Fibroblast of mammary gland (primary cell): ENCODE measurements at regions not wholly inside any gene's neighbourhood (a gene's known extent, or its start where the extent isn't known, plus 50 kb on each side); places are given as distances from the start of the nearest gene placed in this dataset.

Source experiments
- DNase-seq: peaks from one replicate; pipeline ENCODE4 v3.0.0-alpha.2; 2010; ENCODE audit warnings: low read depth
- H3K4me3 ChIP-seq: 2 replicates; pipeline ENCODE4 v1.5.1; 2011; ENCODE audit warnings: low read depth, mild to moderate bottlenecking, low read length, moderate library complexity; ENCODE audit not compliant: control insufficient read depth
- TF ChIP-seq, protein P1 (sequence below): conservative IDR thresholded peaks from 2 replicates; pipeline ENCODE4 v1.5.1; 2011; ENCODE audit warnings: low read depth, low read length, inconsistent platforms; ENCODE audit not compliant: control insufficient read depth, insufficient read depth

DNA sequence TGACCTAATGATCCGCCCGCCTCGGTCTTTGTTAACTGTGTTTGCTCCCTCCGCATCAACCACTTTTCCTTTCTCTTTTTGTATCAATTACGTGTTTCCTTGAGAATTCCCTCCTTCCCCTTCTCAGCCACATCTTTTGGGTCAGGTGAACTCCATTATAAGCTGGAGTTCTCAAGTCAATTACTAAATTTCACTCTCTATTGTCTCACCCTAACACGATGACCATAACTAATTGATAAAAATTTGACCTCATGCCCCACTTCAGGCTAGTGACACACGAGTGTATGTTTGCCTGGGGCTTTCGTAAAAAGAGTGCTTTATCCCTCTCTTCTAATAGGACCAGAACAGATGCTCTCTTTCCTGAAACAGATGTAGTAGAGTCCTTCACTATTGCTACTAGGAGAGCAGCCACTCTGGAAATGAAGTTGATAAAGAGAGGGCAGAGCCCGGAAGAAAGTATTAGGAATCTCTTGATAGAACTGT is 403.6 kb upstream of the ANXA10 start:
- DNase-seq: no peak
- TF ChIP-seq, protein P1, sequence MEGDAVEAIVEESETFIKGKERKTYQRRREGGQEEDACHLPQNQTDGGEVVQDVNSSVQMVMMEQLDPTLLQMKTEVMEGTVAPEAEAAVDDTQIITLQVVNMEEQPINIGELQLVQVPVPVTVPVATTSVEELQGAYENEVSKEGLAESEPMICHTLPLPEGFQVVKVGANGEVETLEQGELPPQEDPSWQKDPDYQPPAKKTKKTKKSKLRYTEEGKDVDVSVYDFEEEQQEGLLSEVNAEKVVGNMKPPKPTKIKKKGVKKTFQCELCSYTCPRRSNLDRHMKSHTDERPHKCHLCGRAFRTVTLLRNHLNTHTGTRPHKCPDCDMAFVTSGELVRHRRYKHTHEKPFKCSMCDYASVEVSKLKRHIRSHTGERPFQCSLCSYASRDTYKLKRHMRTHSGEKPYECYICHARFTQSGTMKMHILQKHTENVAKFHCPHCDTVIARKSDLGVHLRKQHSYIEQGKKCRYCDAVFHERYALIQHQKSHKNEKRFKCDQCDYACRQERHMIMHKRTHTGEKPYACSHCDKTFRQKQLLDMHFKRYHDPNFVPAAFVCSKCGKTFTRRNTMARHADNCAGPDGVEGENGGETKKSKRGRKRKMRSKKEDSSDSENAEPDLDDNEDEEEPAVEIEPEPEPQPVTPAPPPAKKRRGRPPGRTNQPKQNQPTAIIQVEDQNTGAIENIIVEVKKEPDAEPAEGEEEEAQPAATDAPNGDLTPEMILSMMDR: no peak
- H3K4me3 ChIP-seq: no peak overlapping the region

DNA sequence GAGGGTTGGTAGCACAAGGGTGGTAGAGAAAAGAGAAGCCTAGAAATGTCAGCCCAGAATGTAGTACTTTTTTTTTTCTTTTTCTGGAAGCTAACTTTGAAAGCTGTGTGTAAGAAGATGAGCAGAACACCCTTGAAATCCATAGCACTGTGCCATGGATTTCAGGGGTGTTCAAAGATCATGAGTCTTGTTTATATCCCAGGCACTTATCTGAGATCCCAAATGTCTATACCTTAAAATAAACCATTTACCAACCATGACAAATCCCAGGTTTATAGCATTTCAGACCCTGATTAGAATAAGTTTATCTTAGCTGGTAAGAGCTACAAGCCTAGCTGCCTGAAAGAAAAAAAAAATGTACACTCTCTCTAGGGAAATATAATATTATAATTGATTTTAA is 389.9 kb upstream of the ANXA10 start:
- TF ChIP-seq, protein P1: no peak
- DNase-seq: no peak
- no peak overlapping the region for H3K4me3 ChIP-seq

DNA sequence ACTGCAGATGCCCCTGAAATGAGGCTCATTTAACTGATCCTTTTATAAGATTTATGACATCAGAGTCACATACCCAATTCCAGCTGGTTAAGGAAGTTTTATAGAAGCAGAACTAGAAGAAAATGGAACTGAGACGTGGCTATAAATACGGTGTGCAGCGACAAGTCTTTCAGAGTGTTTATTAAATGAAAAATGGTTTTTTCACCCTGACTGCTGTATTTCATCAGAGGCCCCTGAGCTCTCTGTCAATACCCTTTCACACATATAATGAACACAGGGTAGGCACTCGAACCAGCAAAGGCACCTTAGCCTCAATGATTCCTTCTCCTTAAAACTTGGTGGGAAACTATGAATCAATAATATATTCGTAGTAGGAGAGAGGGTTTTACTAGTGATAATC is 380.8 kb upstream of the ANXA10 start:
- TF ChIP-seq, protein P1: no peak
- DNase-seq: no peak
- no peak overlapping the region for H3K4me3 ChIP-seq

GRCh38 chr4:167713756-167714155 is 378.6 kb upstream of the ANXA10 start:
- TF ChIP-seq, protein P1: no peak
- no peak for DNase-seq
- H3K4me3 ChIP-seq: no peak overlapping the region

DNA sequence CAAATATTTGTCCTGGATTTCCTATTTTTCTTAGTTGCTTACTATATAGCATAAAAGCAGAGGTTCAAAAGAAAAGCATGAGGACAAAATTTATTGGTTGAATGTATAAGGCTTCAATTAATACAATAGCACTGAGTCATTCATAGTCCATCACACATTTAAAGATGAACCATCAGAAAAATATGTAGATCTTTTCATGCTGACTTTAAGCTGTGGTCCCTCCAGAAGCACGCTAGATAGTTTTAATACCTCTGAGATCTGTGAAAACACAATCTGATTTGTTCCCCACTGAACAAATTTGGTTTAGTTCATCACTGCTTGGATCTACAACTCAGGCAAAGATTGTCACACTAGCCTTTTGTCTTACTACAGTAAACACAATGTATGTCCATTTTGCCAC is 377.2 kb upstream of the ANXA10 start:
- no peak for DNase-seq
- H3K4me3 ChIP-seq: no peak overlapping the region
- TF ChIP-seq, protein P1: no peak

DNA sequence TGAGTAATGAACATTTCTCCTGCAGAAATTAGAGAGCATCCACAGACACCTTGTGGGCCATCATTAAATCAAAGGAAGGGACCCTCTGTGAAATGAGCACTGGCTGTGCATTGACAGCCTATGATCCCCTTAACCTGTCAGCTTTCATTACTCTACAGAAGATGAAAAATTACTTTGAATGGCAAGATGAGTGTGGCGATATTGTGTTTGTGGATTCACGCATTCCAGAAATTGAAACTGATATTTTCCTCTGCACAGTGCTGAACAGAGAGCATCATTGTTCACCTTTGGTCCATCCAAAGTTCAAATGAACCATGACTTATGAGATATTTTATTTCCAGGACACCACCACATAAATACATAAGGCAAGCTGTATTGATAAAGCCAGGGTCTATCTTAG is 374.8 kb upstream of the ANXA10 start:
- H3K4me3 ChIP-seq: no peak overlapping the region
- DNase-seq: no peak
- TF ChIP-seq, protein P1: no peak

- DNase-seq: no peak
- TF ChIP-seq, protein P1: no peak
- no peak overlapping the region for H3K4me3 ChIP-seq
These were observed 370.5 kb upstream of the ANXA10 start for GRCh38 chr4:167721617-167722486.
